GM19455 (cell line): ENCODE measurements at regions not wholly inside any gene's neighbourhood (a gene's known extent, or its start where the extent isn't known, plus 50 kb on each side); places are given as distances from the start of the nearest gene placed in this dataset.
"Not testable (repeated sequence)": the region's sequence is repeated elsewhere in the genome, so short reads cannot be mapped to it uniquely, and the experiment has no call there.

ENCODE experiments used
- ATAC-seq: cut with Tn5 transposase; IDR thresholded peaks from one replicate; pipeline ENCODE4 v1.9.1; 2021; ENCODE audit not compliant: unreplicated experiment

- no peak for ATAC-seq
These were observed 89.3 kb downstream of the MRPL14 start for GRCh38 chr6:44037847-44038542.

GRCh38 chr6:44037276-44037675, 90.0 kb downstream of the MRPL14 start:
- not testable (repeated sequence) for ATAC-seq

GRCh38 chr6:44036699-44037101, 90.6 kb downstream of the MRPL14 start:
- no peak for ATAC-seq

GRCh38 chr6:44036196-44036595, 91.1 kb downstream of the MRPL14 start:
- ATAC-seq, result no peak

GRCh38 chr6:44035621-44036020, 91.6 kb downstream of the MRPL14 start:
- no peak for ATAC-seq

- ATAC-seq, result no peak
These were observed 92.3 kb downstream of the MRPL14 start for GRCh38 chr6:44034931-44035345.

- no peak for ATAC-seq
These were observed 92.8 kb downstream of the MRPL14 start for GRCh38 chr6:44034391-44034861.

- ATAC-seq, result no peak
These were observed 96.3 kb downstream of the MRPL14 start for GRCh38 chr6:44030812-44031454.

- no peak for ATAC-seq
These were observed 97.6 kb downstream of the MRPL14 start for GRCh38 chr6:44029444-44030185.

- ATAC-seq, result no peak
These were observed 98.4 kb downstream of the MRPL14 start for GRCh38 chr6:44028789-44029310.

GRCh38 chr6:44025226-44025625, 102.0 kb downstream of the MRPL14 start:
- ATAC-seq, result no peak

- ATAC-seq, result no peak
These were observed 102.6 kb downstream of the MRPL14 start for GRCh38 chr6:44024574-44025219.

- no peak for ATAC-seq
These were observed 103.4 kb downstream of the MRPL14 start for GRCh38 chr6:44023586-44024454.

- no peak for ATAC-seq
These were observed 104.4 kb downstream of the MRPL14 start for GRCh38 chr6:44022671-44023352.

GRCh38 chr6:44022296-44022661, 105.0 kb downstream of the MRPL14 start:
- ATAC-seq, result no peak

GRCh38 chr6:44021589-44022295, 105.5 kb downstream of the MRPL14 start:
- ATAC-seq, result no peak

GRCh38 chr6:44020664-44021425, 106.4 kb downstream of the MRPL14 start:
- no peak for ATAC-seq

- no peak for ATAC-seq
These were observed 107.1 kb downstream of the MRPL14 start for GRCh38 chr6:44020148-44020547.
